Mesodermal cell (in vitro differentiated cells): ENCODE measurements at regions not wholly inside any gene's neighbourhood (a gene's known extent, or its start where the extent isn't known, plus 50 kb on each side); places are given as distances from the start of the nearest gene placed in this dataset.
"Not testable (repeated sequence)": the region's sequence is repeated elsewhere in the genome, so short reads cannot be mapped to it uniquely, and the experiment has no call there.

Source experiments
- H3K27ac ChIP-seq: 2 replicates; pipeline ENCODE4 v1.7.0; 2013; ENCODE audit warnings: mild to moderate bottlenecking, low read depth, low read length, moderate library complexity; ENCODE audit not compliant: severe bottlenecking
- H3K36me3 ChIP-seq: 2 replicates; pipeline ENCODE4 v1.7.1; 2013; ENCODE audit warnings: mild to moderate bottlenecking, low read length, moderate library complexity; ENCODE audit not compliant: control insufficient read depth, insufficient read depth
- H3K4me1 ChIP-seq: one replicate; pipeline ENCODE4 v1.7.1; 2013; ENCODE audit warnings: mild to moderate bottlenecking, low read length; ENCODE audit not compliant: insufficient read depth, control insufficient read depth, poor library complexity, severe bottlenecking
- H3K4me3 ChIP-seq: 2 replicates; pipeline ENCODE4 v1.7.0; 2013; ENCODE audit warnings: low read length, control low read depth, mild to moderate bottlenecking; ENCODE audit not compliant: insufficient read depth, poor library complexity, severe bottlenecking; ENCODE audit errors: extremely low read depth
- H3K9me3 ChIP-seq: 2 replicates; pipeline ENCODE4 v1.7.1; 2013; ENCODE audit warnings: mild to moderate bottlenecking, low read length, moderate library complexity; ENCODE audit not compliant: control insufficient read depth
- WGBS, 2 experiments: methylation state at CpG; one replicate each; pipeline ENCODE4 v1.1.5; 2013; ENCODE audit warnings: missing lambda C conversion rate in 2 of 2; ENCODE audit not compliant: insufficient coverage in 2 of 2; 5-methylcytosine and 5-hydroxymethylcytosine counted together

- H3K36me3 ChIP-seq, result no peaks in the 10 kb centered on the region
- H3K9me3 ChIP-seq, result no peaks in the 10 kb centered on the region
- WGBS, 2 experiments, result 91 to 95% methylated on average over 1 to 3 of the region's 4 CpGs
- no peaks in the 10 kb centered on the region for H3K4me1 ChIP-seq
- H3K4me3 ChIP-seq, result no peak overlapping the region
- no peak overlapping the region for H3K27ac ChIP-seq
Observed at GRCh38 chr14:76698191-76698590, 63.1 kb upstream of the VASH1 start.

GRCh38 chr14:76698631-76699030 is 62.6 kb upstream of the VASH1 start:
- H3K27ac ChIP-seq, result no peak overlapping the region
- no peaks in the 10 kb centered on the region for H3K4me1 ChIP-seq
- no peak overlapping the region for H3K4me3 ChIP-seq
- H3K9me3 ChIP-seq, result no peaks in the 10 kb centered on the region
- H3K36me3 ChIP-seq, result no peaks in the 10 kb centered on the region
- WGBS, 2 experiments, result 100% methylated on average over 1 of the region's 3 CpGs; no CpG with 5 or more reads in 1 of the 2 experiments

DNA sequence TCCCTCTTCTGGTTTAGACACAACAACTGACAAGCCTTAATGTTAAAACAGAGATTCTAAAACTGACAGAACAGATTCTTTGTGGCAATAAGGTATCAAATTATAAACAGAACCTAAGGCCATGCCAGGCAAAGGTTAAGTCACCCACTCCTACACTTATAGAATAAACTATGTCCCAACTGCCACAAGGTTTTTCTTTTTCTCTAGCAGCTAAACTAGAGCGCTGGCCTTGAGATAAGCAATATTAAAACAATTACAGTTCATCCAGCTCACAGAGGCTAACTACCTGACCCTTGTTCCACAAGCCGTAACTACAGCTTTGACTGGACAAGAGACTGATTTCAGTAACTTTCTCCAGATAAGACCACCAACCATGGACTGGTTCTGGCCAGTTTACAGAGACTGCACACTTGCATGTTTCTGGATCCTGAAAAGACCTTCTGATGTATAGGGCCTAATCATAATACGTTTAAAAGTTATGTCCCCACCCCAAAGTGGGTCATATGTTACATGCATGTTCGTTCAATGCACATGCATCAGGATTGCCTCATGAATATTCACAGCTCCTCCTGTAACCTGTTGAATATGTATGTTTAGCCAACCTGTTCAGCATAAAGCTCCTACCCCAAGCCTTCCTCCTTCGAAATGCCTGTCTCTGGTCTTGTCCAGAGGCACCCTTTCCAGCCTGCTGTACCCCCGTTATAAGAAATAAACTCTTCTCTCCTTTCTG is 61.9 kb upstream of the VASH1 start:
- Histone ChIP-seq H3K4me3 (no peak overlapping the region), H3K4me1 (no peaks in the 10 kb centered on the region), H3K36me3 (no peaks in the 10 kb centered on the region), H3K27ac (no peak overlapping the region), H3K9me3 (no peaks in the 10 kb centered on the region)
- WGBS, 2 experiments, result 68 to 95% methylated on average over 2 to 5 of the region's 6 CpGs

DNA sequence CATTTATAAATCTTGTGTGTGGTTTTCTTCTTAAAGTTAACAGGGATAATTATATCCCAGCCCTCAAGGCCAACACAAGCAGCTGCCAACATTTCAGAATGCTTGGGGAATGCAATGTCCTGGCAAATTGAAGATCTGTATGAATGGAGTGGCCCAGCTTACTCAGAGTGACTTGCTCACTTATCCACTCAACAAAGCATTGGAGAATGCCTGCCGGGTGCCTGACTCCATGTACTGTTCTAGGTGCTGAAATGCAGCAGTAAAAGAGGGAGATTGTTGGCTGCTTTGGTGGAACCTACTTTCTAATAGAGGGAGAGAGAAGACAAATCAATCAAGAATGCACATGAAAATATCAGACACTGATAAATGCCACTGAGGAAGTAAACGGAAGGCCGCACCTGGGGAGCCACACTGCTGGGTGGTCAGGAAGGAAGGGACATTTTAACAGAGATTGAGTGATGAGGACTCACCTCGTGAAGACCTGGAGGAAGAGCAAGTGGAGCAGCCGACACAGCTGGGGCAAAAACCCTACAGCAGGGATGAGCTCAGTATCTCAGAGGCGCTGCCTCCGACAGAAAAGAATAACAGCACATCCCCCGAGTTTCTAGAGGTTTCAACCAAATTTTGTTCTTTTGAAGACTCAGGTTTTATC is 61.2 kb upstream of the VASH1 start:
- WGBS, 2 experiments, result 90 to 95% methylated on average over 5 to 8 of the region's 8 CpGs
- Histone ChIP-seq H3K4me3 (no peak overlapping the region), H3K36me3 (no peaks in the 10 kb centered on the region), H3K9me3 (no peaks in the 10 kb centered on the region), H3K4me1 (no peaks in the 10 kb centered on the region), H3K27ac (no peak overlapping the region)

DNA sequence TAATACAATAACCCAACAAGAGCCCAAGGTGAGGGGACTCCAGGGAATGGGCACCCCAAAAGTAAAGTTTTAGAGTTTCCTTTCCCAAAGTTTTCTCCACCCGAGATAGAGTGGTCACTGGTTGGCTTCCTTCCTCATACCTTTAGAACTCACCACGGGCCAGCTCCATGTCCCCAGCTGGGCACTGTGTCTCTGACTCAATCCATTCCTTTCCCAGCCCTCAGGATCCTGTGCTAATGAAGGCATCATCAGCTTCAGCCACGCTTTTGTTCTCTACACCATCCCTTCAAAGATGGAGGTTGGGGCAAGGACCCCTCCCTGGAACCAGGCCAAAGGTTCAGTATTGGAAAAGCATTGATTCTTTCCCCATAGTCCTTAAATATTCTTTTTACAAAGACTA is 59.8 kb upstream of the VASH1 start:
- Histone ChIP-seq H3K9me3 (no peaks in the 10 kb centered on the region), H3K36me3 (no peaks in the 10 kb centered on the region), H3K4me3 (no peak overlapping the region), H3K27ac (no peak overlapping the region), H3K4me1 (no peaks in the 10 kb centered on the region)
- WGBS, 2 experiments, result 91 to 95% methylated on average over 2 to 3 of the region's 3 CpGs

DNA sequence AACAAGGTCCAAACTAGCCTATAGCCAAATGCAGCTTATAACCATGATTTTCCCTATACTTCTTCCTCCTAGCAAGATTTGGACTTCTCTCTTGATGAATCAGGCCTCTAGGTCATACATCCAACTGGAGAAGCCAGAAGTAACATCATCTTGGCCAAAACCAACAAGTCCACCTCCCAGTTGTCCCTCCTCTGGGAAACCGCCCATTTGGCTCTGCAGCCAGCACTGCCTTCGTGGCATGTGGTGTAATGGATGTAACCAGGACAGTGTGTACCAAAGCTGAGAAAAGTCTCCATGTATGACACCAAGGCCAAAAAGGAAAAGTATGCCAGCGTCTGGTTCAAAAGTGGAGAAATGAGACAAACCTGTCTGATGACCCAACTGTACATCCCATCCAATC is 59.3 kb upstream of the VASH1 start:
- 90 to 92% methylated on average over 2 to 3 of the region's 3 CpGs for WGBS, 2 experiments
- Histone ChIP-seq H3K36me3 (no peaks in the 10 kb centered on the region), H3K4me1 (no peaks in the 10 kb centered on the region)

DNA sequence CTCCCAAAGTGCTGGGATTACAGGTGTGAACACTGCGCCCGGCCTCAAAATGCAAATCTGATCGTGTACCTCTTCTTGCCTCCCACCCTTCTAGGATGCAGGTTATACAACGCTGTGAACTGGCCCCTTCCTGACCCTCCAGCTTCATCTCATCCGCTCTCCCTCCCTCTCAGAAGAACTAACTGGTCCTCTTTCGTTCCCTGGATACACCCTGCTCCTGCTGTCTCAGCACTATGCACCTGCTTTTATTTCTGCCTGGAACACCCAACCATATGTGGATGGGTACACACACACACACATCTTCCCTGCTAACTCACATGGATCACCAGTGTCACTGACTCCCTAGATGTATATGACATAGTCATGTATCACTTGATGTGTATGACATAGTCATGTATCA is 56.1 kb upstream of the VASH1 start:
- no peaks in the 10 kb centered on the region for H3K36me3 ChIP-seq
- no peak overlapping the region for H3K27ac ChIP-seq
- no peaks in the 10 kb centered on the region for H3K9me3 ChIP-seq
- no peaks in the 10 kb centered on the region for H3K4me1 ChIP-seq
- WGBS, 2 experiments, result 93 to 96% methylated on average over 5 to 6 of the region's 6 CpGs
- H3K4me3 ChIP-seq, result no peak overlapping the region

More for the DNA sequence above, 59.3 kb upstream of the VASH1 start:
- no peaks in the 10 kb centered on the region for H3K9me3 ChIP-seq
- H3K4me3 ChIP-seq, result no peak overlapping the region
- no peak overlapping the region for H3K27ac ChIP-seq

DNA sequence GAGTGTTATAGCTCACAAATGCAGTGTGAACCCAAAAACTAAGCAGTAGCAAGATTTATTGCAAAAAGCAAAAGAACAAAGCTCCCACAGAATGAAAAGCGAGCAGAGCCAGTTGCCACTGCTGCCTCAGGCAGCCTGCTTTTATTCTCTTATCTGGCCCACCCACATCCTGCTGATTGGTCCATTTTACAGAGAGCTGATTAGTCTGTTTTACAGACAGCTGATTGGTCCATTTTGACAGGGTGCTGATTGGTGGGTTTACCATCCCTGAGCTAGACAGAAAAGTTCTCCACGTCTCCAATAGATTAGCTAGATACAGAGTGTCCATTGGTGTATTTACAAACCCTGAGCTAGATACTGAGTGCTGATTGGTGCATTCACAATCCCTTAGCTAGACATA is 55.1 kb upstream of the VASH1 start:
- H3K27ac ChIP-seq, H3K4me3 ChIP-seq, H3K4me1 ChIP-seq, H3K36me3 ChIP-seq, H3K9me3 ChIP-seq: not testable (repeated sequence)
- WGBS, 2 experiments, result 88 to 92% methylated on average over 1 of the region's 2 CpGs

GRCh38 chr14:76706811-76707210 is 54.5 kb upstream of the VASH1 start:
- Histone ChIP-seq H3K27ac (no peak overlapping the region), H3K4me3 (no peak overlapping the region), H3K9me3 (no peaks in the 10 kb centered on the region), H3K36me3 (no peaks in the 10 kb centered on the region), H3K4me1 (no peaks in the 10 kb centered on the region)
- WGBS, 2 experiments, result 94 to 95% methylated on average over 15 to 23 of the region's 29 CpGs

GRCh38 chr14:76708028-76708427 is 53.2 kb upstream of the VASH1 start:
- Histone ChIP-seq H3K4me3 (no peak overlapping the region), H3K27ac (no peak overlapping the region), H3K9me3 (no peaks in the 10 kb centered on the region), H3K4me1 (no peaks in the 10 kb centered on the region), H3K36me3 (no peaks in the 10 kb centered on the region)
- 97% methylated on average over 6 of the region's 6 CpGs for WGBS, 2 experiments

DNA sequence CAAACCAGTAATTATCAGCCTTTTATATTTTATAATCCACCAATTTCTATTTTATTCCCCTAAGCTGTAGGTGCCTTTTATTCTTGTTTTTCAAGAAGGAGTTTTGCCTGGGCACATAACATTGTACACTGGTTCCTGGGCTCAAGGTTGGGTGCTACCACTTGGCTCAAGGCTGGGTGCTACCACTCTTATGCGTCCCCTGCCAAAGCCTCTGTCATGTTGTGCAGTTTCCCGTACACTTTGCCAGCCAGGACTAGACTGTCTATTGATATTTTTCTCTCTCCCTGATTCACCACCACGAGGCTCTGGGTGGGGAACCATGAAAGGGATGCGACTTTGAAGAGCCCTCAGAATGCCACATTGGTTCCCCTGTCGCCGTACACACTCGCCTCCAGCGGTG is 52.5 kb upstream of the VASH1 start:
- H3K36me3 ChIP-seq, result no peaks in the 10 kb centered on the region
- no peak overlapping the region for H3K27ac ChIP-seq
- 79 to 97% methylated on average over 3 to 5 of the region's 8 CpGs for WGBS, 2 experiments
- H3K9me3 ChIP-seq, result no peaks in the 10 kb centered on the region
- no peak overlapping the region for H3K4me3 ChIP-seq
- no peaks in the 10 kb centered on the region for H3K4me1 ChIP-seq
